PC-9 (cell line): ENCODE measurements at regions not wholly inside any gene's neighbourhood (a gene's known extent, or its start where the extent isn't known, plus 50 kb on each side); places are given as distances from the start of the nearest gene placed in this dataset.

Experiments
- BruUV-seq: library from RNA; stranded (reverse); fragments of 400-500 nt; replicated peaks from 2 replicates; lab custom pipeline; 2021; lab: Mats Ljungman, UMichigan
- CTCF ChIA-PET: fragments of 300-600 bp; sonication (Branson Sonifier 250); formaldehyde crosslinking; loops from one replicate; lab custom pipeline; 2022; ENCODE audit warnings: antibody characterized with exemption; lab: Charles Lee
- POLR2A ChIA-PET: fragments of 300-600 bp; sonication (Branson Sonifier 250); formaldehyde crosslinking; loops from one replicate; lab custom pipeline; 2022; ENCODE audit warnings: antibody characterized with exemption; ENCODE audit not compliant: unreplicated experiment; lab: Charles Lee
- DNase-seq, 2 experiments: peaks; one replicate each; pipeline versions ENCODE4 v3.0.0 to v3.0.0-alpha.2; 2015 to 2022; ENCODE audit warnings: mixed read lengths in 1 of 2
- H2AFZ ChIP-seq: fragments of 200-600 bp; sonication (generic); 2 replicates; pipeline ENCODE4 v1.8.1; 2017; ENCODE audit warnings: antibody characterized with exemption
- H3F3A ChIP-seq: fragments of 200-600 bp; sonication (generic); 2 replicates; pipeline ENCODE4 v1.8.1; 2017; ENCODE audit warnings: antibody characterized with exemption, mild to moderate bottlenecking, low read depth; ENCODE audit not compliant: insufficient read depth
- H3K27ac ChIP-seq: fragments of 200-600 bp; sonication (generic); 2 replicates; pipeline ENCODE4 v1.6.1; 2016; ENCODE audit warnings: mixed run types
- H3K27me3 ChIP-seq: fragments of 200-600 bp; sonication (generic); 2 replicates; pipeline ENCODE4 v1.6.1; 2016; ENCODE audit warnings: low read depth, mixed run types; ENCODE audit not compliant: insufficient read depth
- H3K36me3 ChIP-seq: fragments of 200-600 bp; sonication (generic); 2 replicates; pipeline ENCODE4 v1.6.1; 2016; ENCODE audit warnings: low read depth, mixed run types
- H3K4me1 ChIP-seq: fragments of 200-600 bp; sonication (generic); replicated peaks from 2 replicates; pipeline ENCODE4 v1.6.1; 2016; ENCODE audit warnings: mixed run types; ENCODE audit not compliant: insufficient read depth
- H3K4me2 ChIP-seq: fragments of 200-600 bp; sonication (generic); 2 replicates; pipeline ENCODE4 v1.6.1; 2017; ENCODE audit warnings: mixed run types
- H3K4me3 ChIP-seq: fragments of 200-600 bp; sonication (generic); 2 replicates; pipeline ENCODE4 v1.6.1; 2016; ENCODE audit warnings: mixed run types
- H3K79me2 ChIP-seq: fragments of 200-600 bp; sonication (generic); 2 replicates; pipeline ENCODE4 v1.6.1; 2017; ENCODE audit warnings: low read depth, mixed run types
- H3K9me2 ChIP-seq: fragments of 200-600 bp; sonication (generic); 2 replicates; pipeline ENCODE4 v1.8.1; 2017; ENCODE audit warnings: mild to moderate bottlenecking; ENCODE audit not compliant: insufficient read depth
- H3K9me3 ChIP-seq: fragments of 200-600 bp; sonication (generic); 2 replicates; pipeline ENCODE4 v1.8.1; 2016; ENCODE audit warnings: low read depth; ENCODE audit not compliant: insufficient read depth
- H4K20me1 ChIP-seq: fragments of 200-600 bp; sonication (generic); 2 replicates; pipeline ENCODE4 v1.8.1; 2017; ENCODE audit not compliant: insufficient read depth
- EZH2 ChIP-seq: fragments of 200-600 bp; sonication (generic); IDR thresholded peaks from 2 replicates; pipeline ENCODE4 v1.8.0; 2017; ENCODE audit warnings: antibody characterized with exemption, low read depth
- intact Hi-C: fragments of 100-400 bp; cut with micrococcal nuclease; formaldehyde crosslinking; loops from one replicate; pipeline ENCODE4 v1.10.0; 2022; ENCODE audit not compliant: unreplicated experiment
- TF ChIP-seq, protein P1 (sequence below): fragments of 200-600 bp; sonication (generic); conservative IDR thresholded peaks from 2 replicates; pipeline ENCODE4 v1.6.1; 2017; ENCODE audit warnings: mixed run types, antibody characterized with exemption, mild to moderate bottlenecking, moderate library complexity

DNA sequence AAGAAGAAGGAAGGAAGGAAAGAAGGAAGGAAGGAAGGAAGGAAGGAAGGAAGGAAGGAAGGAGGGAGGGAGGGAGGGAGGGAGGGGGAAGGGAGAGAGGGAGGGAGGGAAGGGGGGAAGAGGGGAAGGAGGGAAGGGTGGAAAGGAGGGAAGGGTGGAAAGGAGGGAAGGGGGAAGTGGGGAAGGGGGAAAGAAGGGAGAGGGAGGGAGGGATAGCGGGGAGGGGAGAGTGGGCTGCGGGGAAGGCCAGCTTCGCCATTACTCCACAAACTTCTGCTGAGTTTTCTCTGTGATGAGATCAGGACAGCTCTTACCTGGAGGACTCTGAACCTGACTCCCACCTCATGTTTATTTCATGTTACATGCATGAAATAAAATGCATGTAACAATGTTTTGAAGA is 601.5 kb upstream of the FSHR start:
- Histone ChIP-seq H3F3A (no peaks in the 10 kb centered on the region), H3K27me3 (no peaks in the 10 kb centered on the region), H3K9me2 (no peaks in the 10 kb centered on the region), H3K4me3 (no peak overlapping the region), H3K36me3 (no peaks in the 10 kb centered on the region), H4K20me1 (no peaks in the 10 kb centered on the region; the same call in 1 of the 2 replicates), H3K79me2 (no peaks in the 10 kb centered on the region), H3K4me2 (no peak overlapping the region), H3K4me1 (no peaks in the 10 kb centered on the region), H3K9me3 (no peaks in the 10 kb centered on the region), H2AFZ (no peak overlapping the region), H3K27ac (no peak overlapping the region)
- no peak for DNase-seq
- CTCF ChIA-PET: no interaction called here
- intact Hi-C loops: no loop called here
- POLR2A ChIA-PET: no interaction called here
- no TSS peak for BruUV-seq
- TF ChIP-seq EZH2: no peak
- TF ChIP-seq, protein P1, sequence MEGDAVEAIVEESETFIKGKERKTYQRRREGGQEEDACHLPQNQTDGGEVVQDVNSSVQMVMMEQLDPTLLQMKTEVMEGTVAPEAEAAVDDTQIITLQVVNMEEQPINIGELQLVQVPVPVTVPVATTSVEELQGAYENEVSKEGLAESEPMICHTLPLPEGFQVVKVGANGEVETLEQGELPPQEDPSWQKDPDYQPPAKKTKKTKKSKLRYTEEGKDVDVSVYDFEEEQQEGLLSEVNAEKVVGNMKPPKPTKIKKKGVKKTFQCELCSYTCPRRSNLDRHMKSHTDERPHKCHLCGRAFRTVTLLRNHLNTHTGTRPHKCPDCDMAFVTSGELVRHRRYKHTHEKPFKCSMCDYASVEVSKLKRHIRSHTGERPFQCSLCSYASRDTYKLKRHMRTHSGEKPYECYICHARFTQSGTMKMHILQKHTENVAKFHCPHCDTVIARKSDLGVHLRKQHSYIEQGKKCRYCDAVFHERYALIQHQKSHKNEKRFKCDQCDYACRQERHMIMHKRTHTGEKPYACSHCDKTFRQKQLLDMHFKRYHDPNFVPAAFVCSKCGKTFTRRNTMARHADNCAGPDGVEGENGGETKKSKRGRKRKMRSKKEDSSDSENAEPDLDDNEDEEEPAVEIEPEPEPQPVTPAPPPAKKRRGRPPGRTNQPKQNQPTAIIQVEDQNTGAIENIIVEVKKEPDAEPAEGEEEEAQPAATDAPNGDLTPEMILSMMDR: no peak

DNA sequence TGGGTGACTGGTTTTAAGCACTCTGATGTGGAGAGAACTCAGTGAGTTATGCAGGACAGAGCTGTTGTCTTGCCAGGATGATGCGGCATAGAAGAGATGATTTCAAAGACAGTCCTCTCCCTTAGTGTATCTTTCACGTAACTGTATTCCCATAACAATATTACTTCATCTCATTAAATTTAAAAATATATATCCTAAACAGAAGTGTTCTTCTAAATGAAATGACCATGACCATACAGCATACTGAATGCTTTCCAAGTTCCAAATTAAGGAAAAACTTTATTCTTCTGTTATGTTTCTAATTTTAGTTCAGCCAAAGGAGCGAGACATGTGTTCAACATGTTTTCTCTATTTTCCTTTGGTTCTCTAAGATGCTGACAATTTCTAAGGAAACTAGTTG is 600.1 kb upstream of the FSHR start:
- intact Hi-C loops: no loop called here
- Histone ChIP-seq H3K36me3 (no peaks in the 10 kb centered on the region), H3K27ac (no peak overlapping the region), H3K9me2 (no peaks in the 10 kb centered on the region), H2AFZ (no peak overlapping the region), H4K20me1 (no peaks in the 10 kb centered on the region; the same call in 1 of the 2 replicates), H3K79me2 (no peaks in the 10 kb centered on the region), H3K4me1 (no peaks in the 10 kb centered on the region), H3K4me2 (no peak overlapping the region), H3K27me3 (no peaks in the 10 kb centered on the region), H3K4me3 (no peak overlapping the region), H3F3A (no peaks in the 10 kb centered on the region), H3K9me3 (no peaks in the 10 kb centered on the region)
- POLR2A ChIA-PET: no interaction called here
- CTCF ChIA-PET: no interaction called here
- no peak for TF ChIP-seq EZH2
- TF ChIP-seq, protein P1: no peak
- BruUV-seq: no TSS peak
- DNase-seq: no peak

DNA sequence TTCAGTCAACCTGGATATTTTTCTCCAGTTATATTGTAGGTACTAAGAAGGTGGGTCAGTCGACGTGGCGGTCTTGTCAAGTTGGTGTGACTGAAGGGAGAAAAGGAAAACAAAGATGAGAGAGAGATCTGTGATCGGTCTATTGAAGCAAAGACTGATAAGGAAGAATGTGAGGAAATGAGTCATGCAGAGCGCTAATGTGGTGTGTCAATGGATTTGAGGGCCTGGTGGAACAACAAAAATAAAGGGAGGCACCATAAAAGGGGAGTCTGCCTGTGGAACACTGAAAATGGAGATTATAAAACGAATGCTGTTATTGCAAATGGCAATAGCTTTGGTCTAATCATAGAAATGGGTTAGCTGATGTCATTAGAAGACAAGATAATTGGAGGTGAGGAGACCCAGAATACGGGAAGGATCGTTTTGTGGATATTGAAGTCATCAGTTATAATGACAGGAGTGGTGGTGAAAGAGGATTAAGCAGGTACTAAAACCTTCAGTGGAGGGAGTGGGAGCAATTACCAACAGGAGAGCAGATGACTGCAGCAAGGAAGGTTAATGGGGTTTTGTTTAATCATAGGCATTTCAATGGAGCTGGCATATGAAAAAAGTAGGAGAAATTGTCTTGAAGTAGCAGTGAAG is 599.1 kb upstream of the FSHR start:
- no peaks in the 10 kb centered on the region for H3F3A ChIP-seq
- H2AFZ ChIP-seq: no peak overlapping the region
- H3K36me3 ChIP-seq: no peaks in the 10 kb centered on the region
- no peak overlapping the region for H3K4me2 ChIP-seq
- DNase-seq: no peak
- no peak overlapping the region for H3K27ac ChIP-seq
- no peaks in the 10 kb centered on the region for H3K4me1 ChIP-seq
- intact Hi-C loops: no loop called here
- H3K4me3 ChIP-seq: no peak overlapping the region
- H3K79me2 ChIP-seq: no peaks in the 10 kb centered on the region
- ChIA-PET CTCF (no interaction called here), POLR2A (no interaction called here)
- BruUV-seq: no TSS peak
- TF ChIP-seq EZH2: no peak
- TF ChIP-seq, protein P1: no peak
- no peaks in the 10 kb centered on the region for H3K9me3 ChIP-seq
- no peaks in the 10 kb centered on the region for H3K27me3 ChIP-seq
- no peaks in the 10 kb centered on the region; the same call in 1 of the 2 replicates for H4K20me1 ChIP-seq
- no peaks in the 10 kb centered on the region for H3K9me2 ChIP-seq
